DMS153 treated with DMSO at 0.1 percent for 48 hours (cell line): ENCODE measurements at regions not wholly inside any gene's neighbourhood (a gene's known extent, or its start where the extent isn't known, plus 50 kb on each side); places are given as distances from the start of the nearest gene placed in this dataset.

Source experiments
- DNase-seq: peaks from one replicate; lab custom pipeline; 2025; ENCODE audit not compliant: unreplicated experiment; lab: John Stamatoyannopoulos, UW

GRCh38 chr5:4855880-4856279, 284.2 kb upstream of the ADAMTS16 start:
- no peak for DNase-seq

GRCh38 chr5:4857761-4858160, 282.4 kb upstream of the ADAMTS16 start:
- no peak for DNase-seq

GRCh38 chr5:4859500-4860235, 280.5 kb upstream of the ADAMTS16 start:
- DNase-seq = no peak

GRCh38 chr5:4860631-4861030, 279.5 kb upstream of the ADAMTS16 start:
- no peak for DNase-seq

- peak; percentile 46 for DNase-seq
Observed at GRCh38 chr5:4862500-4862899, 277.6 kb upstream of the ADAMTS16 start.

GRCh38 chr5:4866131-4866659, 273.9 kb upstream of the ADAMTS16 start:
- no peak for DNase-seq

- DNase-seq = no peak
Observed at GRCh38 chr5:4866817-4867216, 273.3 kb upstream of the ADAMTS16 start.

GRCh38 chr5:4868140-4868735, 271.9 kb upstream of the ADAMTS16 start:
- peak; percentile 34 for DNase-seq

- DNase-seq = no peak
Observed at GRCh38 chr5:4873652-4874051, 266.5 kb upstream of the ADAMTS16 start.

- no peak for DNase-seq
Observed at GRCh38 chr5:4874097-4874496, 266.0 kb upstream of the ADAMTS16 start.

GRCh38 chr5:4875942-4876341, 264.2 kb upstream of the ADAMTS16 start:
- DNase-seq = no peak

- DNase-seq = no peak
Observed at GRCh38 chr5:4876804-4877203, 263.3 kb upstream of the ADAMTS16 start.

- no peak for DNase-seq
Observed at GRCh38 chr5:4877579-4877978, 262.6 kb upstream of the ADAMTS16 start.

GRCh38 chr5:4879075-4879474, 261.1 kb upstream of the ADAMTS16 start:
- no peak for DNase-seq

GRCh38 chr5:4879693-4880303, 260.3 kb upstream of the ADAMTS16 start:
- DNase-seq = peak; percentile 78

GRCh38 chr5:4880304-4880741, 259.8 kb upstream of the ADAMTS16 start:
- DNase-seq = no peak

GRCh38 chr5:4881366-4882002, 258.6 kb upstream of the ADAMTS16 start:
- no peak for DNase-seq

- DNase-seq = no peak
Observed at GRCh38 chr5:4882186-4882585, 257.9 kb upstream of the ADAMTS16 start.

- no peak for DNase-seq
Observed at GRCh38 chr5:4883360-4883759, 256.8 kb upstream of the ADAMTS16 start.

GRCh38 chr5:4893063-4893744, 246.9 kb upstream of the ADAMTS16 start:
- no peak for DNase-seq

GRCh38 chr5:4896328-4896727, 243.8 kb upstream of the ADAMTS16 start:
- DNase-seq = no peak
